GM12874 (cell line): ENCODE measurements at regions not wholly inside any gene's neighbourhood (a gene's known extent, or its start where the extent isn't known, plus 50 kb on each side); places are given as distances from the start of the nearest gene placed in this dataset.

Experiments
- TF ChIP-seq, protein P1 (sequence below): IDR thresholded peaks from 2 replicates; pipeline ENCODE4 v1.5.1; 2011; ENCODE audit warnings: low read depth, mild to moderate bottlenecking, control low read depth, low read length, moderate library complexity; ENCODE audit not compliant: insufficient read depth

DNA sequence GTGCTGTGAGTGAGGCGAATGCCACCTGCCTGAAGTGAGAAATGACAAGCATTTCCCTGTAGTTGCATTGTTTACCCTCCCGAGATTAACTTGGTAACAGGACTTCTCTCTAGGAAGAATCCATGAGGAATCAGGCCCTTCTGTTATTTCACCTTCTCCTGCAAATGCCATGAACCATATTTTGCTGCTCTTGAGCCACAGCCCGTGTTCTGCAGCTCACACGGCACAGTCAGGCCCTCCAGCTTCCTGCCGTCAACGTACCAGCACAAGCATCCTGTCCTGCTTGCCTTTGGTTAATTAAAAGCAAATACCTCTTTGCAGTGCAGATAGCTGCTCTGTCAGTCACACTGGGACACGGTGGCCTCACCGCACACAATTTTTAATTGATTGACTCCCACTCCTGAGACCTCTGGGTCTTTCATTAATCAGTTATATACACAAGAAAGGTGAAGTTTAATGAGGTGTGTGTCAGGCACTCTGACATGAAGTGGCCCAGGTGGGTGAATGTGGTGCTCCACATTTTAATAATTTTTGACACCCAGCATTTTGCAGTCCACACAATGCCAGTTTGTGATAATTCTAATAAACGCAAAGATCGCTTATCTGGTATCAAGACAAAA lies 95.3 kb upstream of the ASB18 start:
- TF ChIP-seq, protein P1, sequence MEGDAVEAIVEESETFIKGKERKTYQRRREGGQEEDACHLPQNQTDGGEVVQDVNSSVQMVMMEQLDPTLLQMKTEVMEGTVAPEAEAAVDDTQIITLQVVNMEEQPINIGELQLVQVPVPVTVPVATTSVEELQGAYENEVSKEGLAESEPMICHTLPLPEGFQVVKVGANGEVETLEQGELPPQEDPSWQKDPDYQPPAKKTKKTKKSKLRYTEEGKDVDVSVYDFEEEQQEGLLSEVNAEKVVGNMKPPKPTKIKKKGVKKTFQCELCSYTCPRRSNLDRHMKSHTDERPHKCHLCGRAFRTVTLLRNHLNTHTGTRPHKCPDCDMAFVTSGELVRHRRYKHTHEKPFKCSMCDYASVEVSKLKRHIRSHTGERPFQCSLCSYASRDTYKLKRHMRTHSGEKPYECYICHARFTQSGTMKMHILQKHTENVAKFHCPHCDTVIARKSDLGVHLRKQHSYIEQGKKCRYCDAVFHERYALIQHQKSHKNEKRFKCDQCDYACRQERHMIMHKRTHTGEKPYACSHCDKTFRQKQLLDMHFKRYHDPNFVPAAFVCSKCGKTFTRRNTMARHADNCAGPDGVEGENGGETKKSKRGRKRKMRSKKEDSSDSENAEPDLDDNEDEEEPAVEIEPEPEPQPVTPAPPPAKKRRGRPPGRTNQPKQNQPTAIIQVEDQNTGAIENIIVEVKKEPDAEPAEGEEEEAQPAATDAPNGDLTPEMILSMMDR = no peak

- TF ChIP-seq, protein P1 = no peak
Measured at GRCh38 chr2:236360496-236360895, 96.3 kb upstream of the ASB18 start.

DNA sequence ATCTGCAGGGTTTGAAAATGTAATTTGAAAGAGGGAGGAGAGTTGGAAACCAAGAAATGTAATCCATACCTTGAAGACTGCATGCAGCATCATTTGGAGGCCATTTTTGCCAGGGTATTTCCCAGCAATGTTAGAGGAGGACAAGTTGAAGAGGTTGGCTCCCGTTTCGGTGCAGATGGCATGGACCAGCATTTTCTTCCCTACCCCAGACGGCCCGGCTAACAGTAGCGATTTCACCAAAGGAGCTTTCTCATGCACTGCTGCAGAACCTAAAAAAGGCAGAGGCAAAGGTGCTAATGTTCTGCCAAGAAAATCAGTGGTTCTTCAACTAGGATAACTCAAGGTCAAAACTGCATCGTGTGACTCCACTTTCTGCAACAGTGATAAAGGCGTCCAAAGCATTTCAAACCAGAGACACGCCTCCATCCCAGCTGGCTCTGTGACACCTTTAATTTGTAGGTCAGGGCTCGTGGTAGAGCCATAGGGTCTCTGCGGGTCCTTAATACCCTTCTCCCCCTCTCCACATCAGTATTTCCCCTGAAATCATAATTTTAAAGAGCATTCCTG lies 99.6 kb upstream of the ASB18 start:
- TF ChIP-seq, protein P1 = no peak

- TF ChIP-seq, protein P1 = no peak
Measured at GRCh38 chr2:236365258-236366048, 101.2 kb upstream of the ASB18 start.

DNA sequence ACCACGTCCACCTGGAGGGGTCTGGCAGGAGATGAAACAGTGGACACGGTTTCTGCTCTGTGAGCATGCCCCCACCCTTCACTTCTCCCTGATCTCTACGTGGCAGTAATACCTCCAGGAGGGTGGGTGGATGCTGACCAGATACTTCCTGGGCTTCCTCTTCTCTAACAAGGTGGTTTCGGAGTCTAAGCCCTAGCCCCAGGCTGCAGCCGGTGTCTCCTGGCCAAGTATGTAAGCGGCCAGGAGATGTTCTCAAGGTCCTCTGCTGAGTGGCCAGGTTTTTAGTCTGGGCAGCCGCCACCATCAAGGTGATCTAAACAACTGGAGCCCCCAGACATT lies 101.8 kb upstream of the ASB18 start:
- TF ChIP-seq, protein P1 = no peak

GRCh38 chr2:236366397-236366796 lies 102.2 kb upstream of the ASB18 start:
- TF ChIP-seq, protein P1 = no peak

- TF ChIP-seq, protein P1 = no peak
Measured at GRCh38 chr2:236367506-236368289, 103.5 kb upstream of the ASB18 start.
